Fibroblast of lung (primary cell): ENCODE measurements at regions not wholly inside any gene's neighbourhood (a gene's known extent, or its start where the extent isn't known, plus 50 kb on each side); places are given as distances from the start of the nearest gene placed in this dataset.

Experiments used
- DNase-seq, 2 donors: peaks; one replicate each; pipeline versions ENCODE4 v3.0.0 to v3.0.0-alpha.2; 2010; ENCODE audit warnings: low read depth in 2 of 2
- H2AFZ ChIP-seq: 2 replicates; pipeline ENCODE4 v1.5.1; 2012; ENCODE audit warnings: low read length, control low read depth, inconsistent platforms
- H3K27ac ChIP-seq: 2 replicates; pipeline ENCODE4 v1.5.1; 2011; ENCODE audit warnings: low read length, control low read depth; ENCODE audit not compliant: insufficient read depth
- H3K27me3 ChIP-seq: 2 replicates; pipeline ENCODE4 v1.5.1; 2011; ENCODE audit warnings: mild to moderate bottlenecking, low read length; ENCODE audit not compliant: control insufficient read depth, insufficient read depth
- H3K36me3 ChIP-seq: 2 replicates; pipeline ENCODE4 v1.5.1; 2011; ENCODE audit warnings: low read length; ENCODE audit not compliant: control insufficient read depth, insufficient read depth
- H3K4me1 ChIP-seq: 2 replicates; pipeline ENCODE4 v1.5.1; 2011; ENCODE audit warnings: low read length; ENCODE audit not compliant: control insufficient read depth, insufficient read depth; ENCODE audit errors: extremely low read depth
- H3K4me2 ChIP-seq: 2 replicates; pipeline ENCODE4 v1.5.1; 2011; ENCODE audit warnings: low read length, control low read depth; ENCODE audit not compliant: insufficient read depth; ENCODE audit errors: extremely low read depth
- H3K4me3 ChIP-seq, 4 experiments: fragments of 200-600 bp in 1 of 4; sonication (generic) in 1 of 4; replicated peaks in 1 of 4; 2 replicates each; pipeline ENCODE4 v1.5.1; 2011 to 2016; ENCODE audit warnings: low read length in 4 of 4, low read depth in 3 of 4, mild to moderate bottlenecking in 3 of 4, control low read depth in 2 of 4, inconsistent platforms in 1 of 4, mixed read lengths in 1 of 4; ENCODE audit not compliant: insufficient read depth in 1 of 4; ENCODE audit errors: control extremely low read depth in 1 of 4
- H3K79me2 ChIP-seq: 2 replicates; pipeline ENCODE4 v1.5.1; 2012; ENCODE audit warnings: mild to moderate bottlenecking, low read length, inconsistent platforms; ENCODE audit not compliant: control insufficient read depth, insufficient read depth
- H3K9ac ChIP-seq: 2 replicates; pipeline ENCODE4 v1.5.1; 2011; ENCODE audit warnings: mild to moderate bottlenecking, low read length, control low read depth; ENCODE audit not compliant: insufficient read depth
- H3K9me3 ChIP-seq: 2 replicates; pipeline ENCODE4 v1.5.1; 2012; ENCODE audit warnings: low read depth, low read length; ENCODE audit not compliant: control insufficient read depth, insufficient read depth
- H4K20me1 ChIP-seq: 2 replicates; pipeline ENCODE4 v1.5.1; 2011; ENCODE audit warnings: low read length; ENCODE audit not compliant: control insufficient read depth, insufficient read depth; ENCODE audit errors: extremely low read depth
- EZH2 ChIP-seq: IDR thresholded peaks from 2 replicates; pipeline ENCODE4 v1.5.1; 2012; ENCODE audit warnings: low read length, control low read depth, mild to moderate bottlenecking; ENCODE audit errors: missing control alignments
- TF ChIP-seq, protein P1 (sequence below), 2 donors: IDR thresholded peaks in 1 of 2; conservative IDR thresholded peaks in 1 of 2; 1 replicate in 1 of 2; 2 replicates in 1 of 2; pipeline ENCODE4 v1.5.1; 2011 to 2012; ENCODE audit warnings: low read length in 2 of 2, control low read depth in 1 of 2, inconsistent platforms in 1 of 2, low read depth in 1 of 2, mild to moderate bottlenecking in 1 of 2

DNA sequence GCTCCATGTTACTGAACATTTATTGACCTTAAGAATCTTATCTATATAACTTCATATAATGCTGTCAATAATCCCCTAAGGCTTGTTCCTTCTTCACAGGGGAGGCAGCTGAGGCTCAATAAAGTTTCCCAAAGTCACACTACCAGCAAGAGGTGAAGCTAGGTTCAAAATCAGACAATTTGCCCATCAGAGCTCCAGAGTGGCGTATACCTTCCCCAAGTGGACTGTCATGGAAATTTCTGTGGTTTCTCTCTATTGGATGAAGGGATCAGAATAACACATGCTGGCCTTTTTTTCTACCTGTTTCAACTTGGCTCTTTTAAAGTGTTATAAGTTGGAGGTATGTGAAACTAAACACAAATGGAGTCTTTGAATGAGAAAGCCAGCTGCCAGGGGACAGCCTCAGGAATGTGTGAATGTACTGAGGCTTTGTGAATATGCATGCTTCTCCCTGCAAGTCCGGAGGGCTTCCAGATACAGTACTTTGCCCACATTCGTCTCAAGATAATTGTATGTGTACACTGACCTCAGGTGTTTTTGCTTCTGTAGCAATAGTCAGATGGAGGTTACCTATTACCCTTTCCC lies 656.3 kb upstream of the CELF2 start:
- TF ChIP-seq, protein P1, sequence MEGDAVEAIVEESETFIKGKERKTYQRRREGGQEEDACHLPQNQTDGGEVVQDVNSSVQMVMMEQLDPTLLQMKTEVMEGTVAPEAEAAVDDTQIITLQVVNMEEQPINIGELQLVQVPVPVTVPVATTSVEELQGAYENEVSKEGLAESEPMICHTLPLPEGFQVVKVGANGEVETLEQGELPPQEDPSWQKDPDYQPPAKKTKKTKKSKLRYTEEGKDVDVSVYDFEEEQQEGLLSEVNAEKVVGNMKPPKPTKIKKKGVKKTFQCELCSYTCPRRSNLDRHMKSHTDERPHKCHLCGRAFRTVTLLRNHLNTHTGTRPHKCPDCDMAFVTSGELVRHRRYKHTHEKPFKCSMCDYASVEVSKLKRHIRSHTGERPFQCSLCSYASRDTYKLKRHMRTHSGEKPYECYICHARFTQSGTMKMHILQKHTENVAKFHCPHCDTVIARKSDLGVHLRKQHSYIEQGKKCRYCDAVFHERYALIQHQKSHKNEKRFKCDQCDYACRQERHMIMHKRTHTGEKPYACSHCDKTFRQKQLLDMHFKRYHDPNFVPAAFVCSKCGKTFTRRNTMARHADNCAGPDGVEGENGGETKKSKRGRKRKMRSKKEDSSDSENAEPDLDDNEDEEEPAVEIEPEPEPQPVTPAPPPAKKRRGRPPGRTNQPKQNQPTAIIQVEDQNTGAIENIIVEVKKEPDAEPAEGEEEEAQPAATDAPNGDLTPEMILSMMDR (conservative IDR thresholded peaks at IDR 0.05 in 1 of 2, IDR thresholded peaks at IDR 0.05 in 1 of 2; ENCODE audit: low read depth in 1 of 2, low read length in 2 of 2), result no peak
- no peak for TF ChIP-seq EZH2
- H3K27me3 ChIP-seq, result no peaks in the 10 kb centered on the region
- H3K4me3 ChIP-seq, result no peak overlapping the region
- H3K4me1 ChIP-seq, result no peaks in the 10 kb centered on the region
- H4K20me1 ChIP-seq, result no peaks in the 10 kb centered on the region
- H3K27ac ChIP-seq, result no peak overlapping the region
- no peak for DNase-seq
- H3K79me2 ChIP-seq, result no peaks in the 10 kb centered on the region
- H3K36me3 ChIP-seq, result no peaks in the 10 kb centered on the region
- no peaks in the 10 kb centered on the region for H3K9me3 ChIP-seq
- H3K9ac ChIP-seq, result no peak overlapping the region
- no peak overlapping the region for H2AFZ ChIP-seq
- no peak overlapping the region for H3K4me2 ChIP-seq

DNA sequence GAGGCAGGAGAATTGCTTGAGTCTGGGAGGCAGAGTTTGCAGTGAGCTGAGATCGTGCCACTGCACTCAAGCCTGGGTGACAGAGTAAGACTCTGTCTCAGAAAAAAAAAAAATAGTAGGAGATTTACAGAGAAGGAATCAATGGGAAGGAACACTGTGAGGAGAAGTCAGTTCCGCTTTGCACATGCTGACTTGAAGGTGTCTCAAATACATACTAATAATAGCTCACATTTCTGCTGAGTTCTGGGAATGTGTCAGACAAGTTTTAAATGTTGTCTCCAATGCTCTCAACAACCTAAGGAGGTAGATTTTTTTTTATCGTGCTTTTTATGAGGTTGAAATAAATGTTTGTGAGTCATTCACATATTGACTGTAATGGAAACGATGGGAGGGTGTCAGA lies 654.9 kb upstream of the CELF2 start:
- Histone ChIP-seq H3K4me2 (no peak overlapping the region), H3K79me2 (no peaks in the 10 kb centered on the region)
- TF ChIP-seq, protein P1 (conservative IDR thresholded peaks at IDR 0.05 in 1 of 2, IDR thresholded peaks at IDR 0.05 in 1 of 2; ENCODE audit: low read depth in 1 of 2, low read length in 2 of 2), result no peak
- TF ChIP-seq EZH2, result no peak

DNA sequence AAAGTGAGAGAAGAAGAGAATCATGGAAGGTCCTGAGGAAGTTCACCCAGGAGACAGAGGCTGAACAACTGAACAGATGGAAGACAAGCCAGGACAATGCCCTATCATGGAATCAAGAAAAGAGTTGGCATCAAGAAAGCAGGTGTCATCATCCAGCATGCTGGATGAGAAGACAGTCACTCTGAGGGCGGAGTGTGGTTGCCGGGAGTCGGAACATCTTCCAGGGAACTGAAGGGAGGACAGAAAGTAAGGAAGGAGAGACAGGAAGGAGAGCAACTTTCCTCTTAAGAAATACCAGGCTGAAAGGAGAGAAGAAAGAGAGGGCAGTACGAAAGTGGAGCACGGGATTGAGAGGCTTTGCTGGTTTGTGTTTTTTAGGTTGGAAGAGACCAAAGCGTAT lies 654.5 kb upstream of the CELF2 start:
- Histone ChIP-seq H3K79me2 (no peaks in the 10 kb centered on the region), H3K27ac (no peak overlapping the region), H2AFZ (no peak overlapping the region), H3K9me3 (no peaks in the 10 kb centered on the region), H3K4me3 (no peak overlapping the region), H4K20me1 (no peaks in the 10 kb centered on the region), H3K27me3 (no peaks in the 10 kb centered on the region), H3K36me3 (no peaks in the 10 kb centered on the region), H3K4me1 (no peaks in the 10 kb centered on the region), H3K9ac (no peak overlapping the region), H3K4me2 (no peak overlapping the region)
- DNase-seq, result no peak
- TF ChIP-seq, protein P1 (conservative IDR thresholded peaks at IDR 0.05 in 1 of 2, IDR thresholded peaks at IDR 0.05 in 1 of 2; ENCODE audit: low read depth in 1 of 2, low read length in 2 of 2), result no peak
- no peak for TF ChIP-seq EZH2

More for the DNA sequence above, 654.9 kb upstream of the CELF2 start:
- Histone ChIP-seq H3K9ac (no peak overlapping the region), H3K27me3 (no peaks in the 10 kb centered on the region), H3K4me1 (no peaks in the 10 kb centered on the region), H4K20me1 (no peaks in the 10 kb centered on the region), H3K9me3 (no peaks in the 10 kb centered on the region), H3K27ac (no peak overlapping the region), H3K4me3 (no peak overlapping the region), H2AFZ (no peak overlapping the region), H3K36me3 (no peaks in the 10 kb centered on the region)
- no peak for DNase-seq
